Fibroblast of lung (primary cell): ENCODE measurements at regions not wholly inside any gene's neighbourhood (a gene's known extent, or its start where the extent isn't known, plus 50 kb on each side); places are given as distances from the start of the nearest gene placed in this dataset.

ENCODE experiments used
- CTCF ChIP-seq, 2 donors: IDR thresholded peaks in 1 of 2; conservative IDR thresholded peaks in 1 of 2; 1 replicate in 1 of 2; 2 replicates in 1 of 2; pipeline ENCODE4 v1.5.1; 2011 to 2012; ENCODE audit warnings: low read length in 2 of 2, control low read depth in 1 of 2, inconsistent platforms in 1 of 2, low read depth in 1 of 2, mild to moderate bottlenecking in 1 of 2
- EZH2 ChIP-seq: IDR thresholded peaks from 2 replicates; pipeline ENCODE4 v1.5.1; 2012; ENCODE audit warnings: low read length, control low read depth, mild to moderate bottlenecking; ENCODE audit errors: missing control alignments

- TF ChIP-seq CTCF (conservative IDR thresholded peaks at IDR 0.05 in 1 of 2, IDR thresholded peaks at IDR 0.05 in 1 of 2; ENCODE audit: low read depth in 1 of 2, low read length in 2 of 2) (no peak), EZH2 (no peak)
Observed at GRCh38 chr6:84508981-84509380, 255.4 kb downstream of the TBX18 start.
